Pons (tissue), 1 donor: ENCODE measurements at regions not wholly inside any gene's neighbourhood (a gene's known extent, or its start where the extent isn't known, plus 50 kb on each side); places are given as distances from the start of the nearest gene placed in this dataset.

Experiments
- DNase-seq: peaks from one replicate; pipeline ENCODE4 v3.0.0-alpha.2; 2016; ENCODE audit warnings: low spot score

- DNase-seq: no peak
Measured at GRCh38 chr13:73290844-73291243, 232.0 kb downstream of the KLF5 start.

- DNase-seq: no peak
Measured at GRCh38 chr13:73288596-73288995, 229.8 kb downstream of the KLF5 start.

DNA sequence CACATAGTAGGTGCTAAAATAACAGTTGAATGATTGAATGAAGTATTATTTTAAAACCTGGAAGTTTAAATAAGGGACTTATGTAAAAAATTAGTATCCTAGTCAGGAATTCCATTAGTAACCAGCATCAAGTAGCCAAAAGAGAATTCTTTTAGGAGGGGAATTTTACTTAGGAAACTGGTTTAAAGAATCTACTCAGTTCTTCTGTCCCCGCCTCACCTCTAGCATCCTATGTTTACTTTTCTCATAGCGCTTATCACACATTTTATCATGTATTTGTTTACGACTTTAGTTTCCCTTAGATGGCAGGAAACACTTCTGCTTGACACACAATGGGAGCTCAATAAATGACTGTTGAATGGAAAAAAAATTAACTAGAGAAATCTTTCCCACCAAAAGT lies 229.0 kb downstream of the KLF5 start:
- DNase-seq: no peak

DNA sequence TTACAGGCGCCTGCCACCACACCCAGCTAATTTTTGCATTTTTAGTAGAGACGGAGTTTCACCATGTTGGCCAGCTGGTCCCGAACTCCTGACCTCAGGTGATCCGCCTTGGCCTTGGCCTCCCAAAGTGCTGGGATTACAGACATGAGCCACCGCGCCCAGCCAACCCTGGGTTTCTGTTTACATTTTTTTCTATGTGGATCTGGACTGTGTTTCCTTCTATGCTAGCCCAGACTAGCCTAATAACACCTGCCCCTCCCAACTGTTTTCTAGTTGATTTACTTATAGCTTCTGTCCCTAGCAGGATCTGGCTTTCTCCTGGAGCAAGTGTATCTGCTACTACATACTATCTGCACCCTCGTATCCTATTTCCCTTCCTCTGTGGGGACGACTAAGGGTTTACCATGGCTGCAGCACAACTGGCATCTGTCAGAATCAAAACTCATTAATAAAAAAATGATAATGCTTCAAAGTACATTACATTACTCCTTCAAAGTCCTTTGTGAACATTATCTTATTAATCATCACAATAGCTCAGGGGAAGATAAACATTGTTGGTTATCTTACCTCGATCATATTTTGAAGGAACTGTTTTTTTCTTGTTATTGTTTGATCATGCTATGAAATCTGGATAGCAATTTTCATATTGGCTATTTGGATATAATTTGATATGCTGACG lies 228.3 kb downstream of the KLF5 start:
- DNase-seq: no peak

GRCh38 chr13:73286177-73286576 lies 227.4 kb downstream of the KLF5 start:
- no peak for DNase-seq

DNA sequence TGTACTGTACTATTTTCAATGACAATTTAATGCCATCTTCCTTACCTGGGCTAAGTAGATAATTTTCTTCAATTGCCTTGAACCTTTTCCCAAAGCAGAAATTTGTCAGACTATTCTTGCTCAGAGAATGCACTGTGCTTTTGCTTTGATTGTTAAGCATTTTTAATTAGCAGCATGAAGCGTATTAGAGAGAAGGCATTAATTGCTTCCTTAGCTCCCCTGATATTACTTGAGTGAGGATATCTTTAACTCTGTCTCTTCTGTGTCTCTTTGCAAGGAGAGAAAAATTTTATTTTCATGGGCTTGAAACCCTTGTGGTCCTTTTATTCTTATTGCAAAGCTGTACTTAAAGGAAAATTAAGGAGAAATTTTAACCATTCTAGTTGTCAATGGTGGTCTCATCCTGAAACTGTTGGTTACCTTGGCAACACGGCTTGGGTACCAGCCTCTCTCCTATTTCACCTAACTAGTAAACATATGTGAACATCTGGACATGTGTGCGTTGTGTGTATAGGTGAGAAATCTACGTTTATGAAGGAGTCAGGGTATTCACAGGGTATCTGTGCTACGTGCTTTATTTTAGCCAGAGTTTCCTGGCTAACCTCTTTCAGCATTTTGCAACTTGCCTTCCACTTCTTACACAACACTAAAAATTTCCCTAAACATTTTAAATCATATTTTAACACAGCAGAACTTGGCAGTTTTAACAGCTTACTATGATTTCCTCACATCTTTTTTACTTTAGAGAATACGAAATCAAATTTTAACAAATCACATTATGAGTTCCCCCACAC lies 225.5 kb downstream of the KLF5 start:
- DNase-seq: no peak

DNA sequence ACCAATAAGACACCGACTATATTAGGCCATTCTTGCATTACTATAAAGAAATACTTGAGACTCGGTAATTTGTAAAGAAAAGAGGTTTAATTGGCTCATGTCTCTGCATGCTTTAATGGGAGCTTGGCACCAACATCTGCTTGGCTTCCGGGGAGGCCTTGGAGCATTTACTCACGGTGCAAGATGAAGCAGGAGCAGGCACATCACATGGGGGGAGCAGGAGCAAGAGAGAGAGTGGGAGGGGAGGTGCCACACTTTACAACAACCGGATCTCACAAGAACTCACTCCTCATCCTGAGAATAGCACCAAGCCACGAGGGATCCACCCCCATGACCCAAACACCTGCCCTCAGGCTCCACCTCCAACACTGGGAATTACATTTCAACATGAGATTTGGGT lies 224.8 kb downstream of the KLF5 start:
- no peak for DNase-seq

DNA sequence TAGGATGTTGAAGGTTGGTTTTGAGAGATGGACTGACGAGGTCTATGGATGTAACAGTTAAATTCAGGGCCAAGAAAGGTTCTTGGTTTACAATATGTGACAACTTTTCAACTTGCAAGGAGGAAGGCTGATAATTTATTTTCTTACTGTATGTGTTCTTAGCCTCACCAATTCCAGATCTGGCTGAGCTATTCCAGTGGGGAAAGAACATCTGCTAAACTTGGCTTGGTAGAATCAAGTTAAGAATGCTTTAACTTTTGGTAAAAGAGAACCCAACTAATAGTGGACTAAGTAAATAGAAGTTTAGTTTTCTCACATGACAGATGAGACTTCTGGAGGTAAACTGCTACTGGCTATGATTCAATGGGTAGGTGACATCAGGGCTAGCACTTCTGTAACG lies 222.9 kb downstream of the KLF5 start:
- DNase-seq: no peak

DNA sequence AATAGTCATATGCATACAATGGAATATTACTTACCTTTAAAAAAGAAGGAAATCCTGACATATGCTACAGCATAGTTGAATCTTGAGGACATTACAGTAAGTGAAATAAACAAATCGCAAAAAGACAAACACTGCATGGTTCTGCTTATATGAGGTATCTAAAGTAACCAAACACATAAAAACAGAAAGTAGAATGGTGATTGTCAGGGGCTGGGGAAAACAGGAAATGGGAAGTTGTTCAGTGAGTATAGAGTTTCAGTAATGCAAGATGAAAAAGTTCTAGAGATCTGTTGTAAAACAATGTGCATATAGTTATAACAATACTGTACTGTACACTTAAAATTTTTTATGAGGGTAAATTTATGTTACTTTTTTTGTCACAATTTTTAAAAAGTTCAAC lies 219.4 kb downstream of the KLF5 start:
- DNase-seq: no peak

- DNase-seq: no peak
Measured at GRCh38 chr13:73275163-73275562, 216.4 kb downstream of the KLF5 start.

DNA sequence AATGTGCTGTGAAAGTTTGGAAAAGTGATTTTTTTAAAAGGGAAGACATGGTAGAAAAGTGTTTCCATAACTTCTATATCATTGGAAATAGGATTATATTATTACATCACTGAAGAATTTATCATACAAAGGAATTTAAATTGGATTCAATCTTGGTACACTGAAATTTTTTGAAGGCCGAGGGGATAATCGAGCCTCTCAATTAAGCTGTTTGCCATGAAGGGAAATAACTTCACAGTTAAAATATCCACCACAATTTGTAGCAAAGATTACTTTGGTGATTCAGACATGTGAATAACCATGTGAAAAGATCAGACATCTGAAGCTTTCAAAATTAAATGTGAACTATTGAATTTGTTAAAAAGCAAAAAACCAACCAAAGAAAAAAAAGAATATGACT lies 215.3 kb downstream of the KLF5 start:
- no peak for DNase-seq

GRCh38 chr13:73273745-73274144 lies 214.9 kb downstream of the KLF5 start:
- no peak for DNase-seq

- DNase-seq: no peak
Measured at GRCh38 chr13:73273276-73273675, 214.5 kb downstream of the KLF5 start.

DNA sequence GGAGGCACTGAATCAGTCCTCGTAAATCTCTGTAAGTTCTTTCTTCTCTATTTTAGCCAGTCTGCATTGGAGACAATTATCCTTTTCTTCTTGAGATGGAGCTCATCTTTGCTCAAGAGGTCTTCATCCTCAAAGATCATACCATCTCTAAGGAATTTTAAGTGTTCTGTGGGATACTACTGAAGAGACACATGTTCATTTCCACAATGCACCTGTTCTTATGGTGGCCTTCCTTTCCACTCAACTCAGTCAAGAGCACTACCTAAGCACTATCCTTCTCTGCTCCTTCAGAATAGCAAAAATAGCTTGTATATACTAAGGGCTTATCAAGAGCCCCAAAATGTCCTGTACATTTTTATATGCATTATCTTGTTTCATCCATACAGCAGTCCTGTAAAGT lies 214.0 kb downstream of the KLF5 start:
- no peak for DNase-seq

DNA sequence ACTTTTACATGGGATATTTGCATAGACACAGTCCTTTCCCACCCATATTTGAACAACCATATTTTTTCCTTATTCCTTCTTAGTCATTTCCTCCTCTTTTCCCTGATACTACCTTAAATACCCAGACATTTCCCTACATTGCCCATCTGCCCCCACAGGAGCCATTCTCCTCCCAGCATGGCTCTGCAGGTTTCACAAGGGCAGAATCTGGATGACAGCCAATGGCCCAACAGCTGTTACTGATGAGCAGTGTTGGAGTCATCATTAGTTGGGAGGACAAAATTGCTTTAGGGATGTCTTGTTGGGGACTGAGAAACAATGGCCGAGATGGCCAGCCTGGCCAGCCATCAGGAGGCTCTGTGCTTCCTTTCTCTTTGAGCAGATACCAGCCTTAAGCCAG lies 209.5 kb downstream of the KLF5 start:
- DNase-seq: no peak

DNA sequence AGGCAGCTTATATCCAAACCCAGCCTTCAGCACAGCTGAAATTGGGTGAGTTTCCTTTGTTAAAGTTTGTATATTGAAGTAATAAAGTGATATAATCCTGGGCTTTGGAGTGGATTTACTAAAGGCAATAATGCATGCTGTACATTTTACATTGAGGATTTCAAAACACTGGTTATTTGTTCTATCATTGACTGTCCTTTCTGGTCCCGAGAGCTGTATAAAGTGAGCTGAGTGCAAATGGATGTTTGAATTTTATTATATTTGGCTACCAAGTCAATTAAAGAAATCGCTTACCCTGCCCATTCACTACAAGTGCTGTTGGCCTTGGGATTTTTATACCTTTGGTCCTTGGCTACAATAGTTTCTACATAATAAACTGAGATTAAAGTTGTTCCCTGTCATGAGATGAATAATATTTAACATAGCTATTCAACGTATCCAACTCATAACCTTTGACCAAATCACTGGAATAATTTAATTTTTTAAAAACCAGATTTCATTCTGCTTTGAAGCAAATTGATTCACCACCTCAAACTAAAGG lies 207.9 kb downstream of the KLF5 start:
- no peak for DNase-seq

- no peak for DNase-seq
Measured at GRCh38 chr13:73262862-73263627, 204.2 kb downstream of the KLF5 start.

- no peak for DNase-seq
Measured at GRCh38 chr13:73261739-73262216, 203.0 kb downstream of the KLF5 start.

DNA sequence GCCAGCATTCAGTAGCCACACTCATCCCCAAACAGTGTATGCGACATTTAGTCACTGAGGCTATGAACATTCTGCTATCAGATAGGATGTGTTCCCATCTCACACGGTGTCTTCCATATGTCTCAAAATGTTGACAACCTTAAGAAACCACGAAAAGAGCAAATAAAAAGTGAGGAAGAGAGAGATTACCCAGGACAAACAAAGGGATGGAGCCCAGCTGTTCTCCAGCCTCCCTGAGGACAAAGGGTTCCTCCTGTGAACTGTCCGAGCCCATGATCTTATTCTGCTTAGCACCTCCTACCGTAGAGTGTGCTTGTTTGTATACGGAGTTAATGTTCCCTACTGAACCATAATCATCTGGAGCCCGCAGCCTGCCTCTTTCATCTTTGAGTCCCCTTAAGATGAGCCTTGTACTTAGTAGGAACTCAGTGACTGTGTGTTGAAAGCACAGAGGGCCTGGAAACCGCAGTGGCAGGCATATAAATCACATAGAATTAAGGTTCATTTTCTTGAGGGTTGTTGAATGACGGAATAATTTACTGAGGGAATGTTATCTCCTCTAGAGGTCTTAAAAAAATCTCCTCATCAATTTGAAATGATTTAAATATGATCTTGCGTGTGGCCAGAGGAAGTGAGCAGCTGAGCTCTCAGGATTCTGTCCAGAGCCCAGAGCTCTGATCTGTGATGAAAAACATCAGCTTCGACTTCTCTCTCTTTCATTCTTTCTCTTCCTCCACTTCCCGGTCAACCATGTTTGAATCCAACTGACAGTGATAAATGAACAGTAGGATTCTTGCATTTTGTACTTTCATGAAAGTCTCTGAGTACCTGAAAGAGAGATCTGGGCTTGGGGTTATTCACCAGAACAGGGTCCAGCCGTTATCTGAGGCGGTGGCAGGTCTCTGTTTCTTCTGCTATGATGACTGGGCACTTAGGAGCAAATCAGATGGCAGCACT lies 200.5 kb downstream of the KLF5 start:
- no peak for DNase-seq

GRCh38 chr13:73258406-73258805 lies 199.6 kb downstream of the KLF5 start:
- no peak for DNase-seq

- DNase-seq: no peak
Measured at GRCh38 chr13:73254827-73255226, 196.0 kb downstream of the KLF5 start.
